ENCODE measurements at regions not wholly inside any gene's neighbourhood (a gene's known extent, or its start where the extent isn't known, plus 50 kb on each side); places are given as distances from the start of the nearest gene placed in this dataset.

DNA sequence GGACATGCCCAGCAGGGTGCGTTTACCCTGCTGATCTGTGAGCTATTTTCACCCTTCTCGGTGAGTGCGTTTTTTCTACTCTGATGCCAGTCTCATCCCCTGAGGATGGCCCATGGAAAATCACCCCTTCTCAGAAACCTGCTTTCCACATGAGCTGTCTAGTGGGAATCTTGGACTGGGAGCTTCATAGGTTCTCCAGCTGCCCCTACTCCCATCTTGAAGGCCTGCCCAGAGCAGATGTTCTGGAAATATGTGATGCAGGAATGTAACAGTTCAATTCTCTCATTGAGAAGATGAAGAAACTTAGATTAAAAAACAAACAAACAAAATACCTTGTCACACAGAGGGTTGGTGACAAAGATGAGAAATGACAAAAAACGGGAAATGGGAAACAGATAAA lies 146.9 kb upstream of the RAB11FIP2 start:
- intact Hi-C loops (cut with DNase I): no loop called here
- DNase-seq (ENCODE audit: low spot score): no peak

DNA sequence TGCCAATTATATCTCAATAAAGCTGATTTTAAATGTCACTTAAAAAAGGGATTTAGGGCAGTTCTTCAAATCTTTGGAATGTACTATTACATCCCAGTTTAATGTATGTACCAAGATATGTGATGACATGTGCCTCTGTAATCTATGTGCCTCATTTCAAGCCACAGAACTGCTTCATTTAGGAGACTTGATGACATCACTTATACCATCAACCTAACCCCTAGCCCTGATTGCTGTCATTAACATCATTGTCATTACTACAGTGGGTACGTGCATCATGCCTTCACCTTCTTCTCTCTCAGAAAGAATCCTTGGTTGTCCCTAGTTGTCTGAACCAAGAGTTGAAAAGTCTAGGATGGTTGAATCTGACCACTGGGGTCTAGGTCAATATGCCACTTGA lies 134.3 kb upstream of the RAB11FIP2 start:
- intact Hi-C loops (cut with DNase I): no loop called here

DNA sequence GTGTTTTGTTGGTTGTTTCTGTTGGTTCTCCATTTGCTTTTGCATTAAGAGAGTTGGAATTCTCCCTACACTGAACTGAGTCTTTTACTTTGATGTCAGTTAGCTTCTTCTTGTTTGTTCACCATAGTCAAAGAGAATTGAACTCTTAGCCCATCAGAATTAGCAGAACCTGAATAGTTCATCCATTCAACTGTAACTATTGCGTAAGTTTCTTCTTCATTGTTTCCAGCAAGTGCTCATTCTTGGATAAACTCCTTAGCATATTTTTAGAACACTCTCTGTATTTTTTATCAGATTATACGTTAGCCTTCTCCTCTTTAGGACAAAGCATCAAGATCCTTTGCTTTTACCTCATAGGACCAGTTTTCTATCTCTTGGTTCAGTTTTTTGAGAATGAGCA lies 128.4 kb upstream of the RAB11FIP2 start:
- DNase-seq (ENCODE audit: low spot score): no peak
- intact Hi-C loops (cut with DNase I): no loop called here

More for the DNA sequence above, 134.3 kb upstream of the RAB11FIP2 start:
- DNase-seq (ENCODE audit: low spot score): no peak

DNA sequence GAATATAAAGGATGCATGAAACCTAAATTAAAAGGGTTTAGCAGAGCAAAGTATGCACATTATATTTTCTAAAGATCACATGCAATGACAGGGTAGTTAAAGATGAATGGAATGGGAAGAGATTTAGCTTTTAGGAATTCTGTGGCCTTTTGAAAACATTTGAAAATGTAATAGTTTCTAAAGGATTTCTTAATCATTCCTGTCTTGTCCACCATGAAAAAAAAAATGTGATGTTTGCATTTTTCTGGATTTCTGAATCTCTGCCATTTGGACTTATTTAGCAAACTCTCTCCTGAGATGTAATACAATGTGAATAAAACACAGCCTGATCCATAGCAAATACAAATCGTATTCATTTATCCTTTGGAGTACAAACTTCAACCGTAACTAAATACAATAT lies 126.6 kb upstream of the RAB11FIP2 start:
- DNase-seq (ENCODE audit: low spot score): no peak
- intact Hi-C loops (cut with DNase I): no loop called here

DNA sequence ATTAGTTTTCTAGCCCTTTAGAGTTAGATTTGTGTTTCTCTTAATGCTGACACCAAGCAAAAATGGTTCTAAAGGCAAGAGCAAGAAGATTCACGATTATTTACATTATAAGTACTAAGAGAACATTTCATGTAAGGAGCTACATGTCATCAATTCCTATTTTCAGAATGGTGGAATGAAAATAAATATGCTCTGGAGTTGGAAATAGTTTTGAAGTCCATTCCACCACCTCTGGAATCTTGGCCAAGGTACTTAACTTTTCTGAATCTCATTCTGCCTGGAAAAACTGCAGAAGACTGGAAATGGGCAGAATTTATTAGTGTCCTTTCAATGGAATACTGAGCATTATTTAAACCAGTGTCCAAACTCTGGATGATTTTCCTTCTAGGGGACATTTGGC lies 125.1 kb upstream of the RAB11FIP2 start:
- no peak for DNase-seq (ENCODE audit: low spot score)
- intact Hi-C loops (cut with DNase I): no loop called here

DNA sequence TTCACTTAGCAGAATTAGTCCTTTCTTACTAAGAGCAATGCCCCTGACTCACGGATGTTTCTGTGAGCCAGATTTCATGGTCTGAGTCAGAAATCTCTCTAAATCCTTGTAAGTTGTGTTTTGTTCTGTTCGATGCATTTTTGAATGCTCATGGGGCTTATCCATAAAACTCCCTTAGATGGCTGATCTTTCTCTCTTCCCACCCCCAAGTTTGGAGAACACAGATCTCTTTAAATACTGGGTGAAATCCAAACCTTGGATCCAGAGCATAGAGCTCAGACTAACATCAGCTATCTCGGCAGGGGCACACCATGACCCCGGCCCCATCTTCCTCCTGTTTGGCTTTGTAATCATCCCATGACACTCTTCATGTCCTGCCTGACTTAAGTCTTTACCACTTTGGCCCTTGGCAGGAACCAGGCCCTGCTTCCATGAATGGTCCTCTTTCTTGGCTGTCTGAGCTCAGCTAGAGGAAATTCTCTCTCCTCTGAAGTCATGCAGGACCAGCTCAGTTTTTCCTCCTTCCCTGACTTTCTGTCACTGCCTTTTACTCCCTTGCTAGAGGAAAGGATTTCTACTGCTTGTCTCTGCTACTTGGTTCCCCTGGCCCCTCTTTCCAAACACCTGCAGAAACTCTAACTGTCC lies 120.4 kb upstream of the RAB11FIP2 start:
- intact Hi-C loops (cut with DNase I): no loop called here
- no peak for DNase-seq (ENCODE audit: low spot score)

DNA sequence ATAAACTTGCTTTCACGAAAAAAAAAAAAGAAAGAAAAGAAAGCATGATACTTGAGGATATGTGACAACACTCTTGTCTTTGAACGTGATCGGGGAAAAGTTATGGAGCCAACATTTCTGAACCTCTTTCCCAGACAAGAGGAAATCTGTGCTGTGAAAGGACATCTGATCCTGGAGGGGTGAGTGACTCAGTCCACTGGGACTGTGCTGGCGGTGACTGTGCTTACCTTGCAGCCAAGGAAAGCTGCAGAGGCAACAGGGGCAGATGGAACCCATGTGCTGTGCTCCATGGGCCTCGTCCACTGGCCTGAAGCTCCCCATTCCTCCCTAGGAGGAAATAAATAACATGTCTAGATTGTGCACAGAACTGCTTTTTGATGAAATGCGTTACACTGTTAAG lies 116.5 kb upstream of the RAB11FIP2 start:
- DNase-seq (ENCODE audit: low spot score): no peak
- intact Hi-C loops (cut with DNase I): no loop called here

DNA sequence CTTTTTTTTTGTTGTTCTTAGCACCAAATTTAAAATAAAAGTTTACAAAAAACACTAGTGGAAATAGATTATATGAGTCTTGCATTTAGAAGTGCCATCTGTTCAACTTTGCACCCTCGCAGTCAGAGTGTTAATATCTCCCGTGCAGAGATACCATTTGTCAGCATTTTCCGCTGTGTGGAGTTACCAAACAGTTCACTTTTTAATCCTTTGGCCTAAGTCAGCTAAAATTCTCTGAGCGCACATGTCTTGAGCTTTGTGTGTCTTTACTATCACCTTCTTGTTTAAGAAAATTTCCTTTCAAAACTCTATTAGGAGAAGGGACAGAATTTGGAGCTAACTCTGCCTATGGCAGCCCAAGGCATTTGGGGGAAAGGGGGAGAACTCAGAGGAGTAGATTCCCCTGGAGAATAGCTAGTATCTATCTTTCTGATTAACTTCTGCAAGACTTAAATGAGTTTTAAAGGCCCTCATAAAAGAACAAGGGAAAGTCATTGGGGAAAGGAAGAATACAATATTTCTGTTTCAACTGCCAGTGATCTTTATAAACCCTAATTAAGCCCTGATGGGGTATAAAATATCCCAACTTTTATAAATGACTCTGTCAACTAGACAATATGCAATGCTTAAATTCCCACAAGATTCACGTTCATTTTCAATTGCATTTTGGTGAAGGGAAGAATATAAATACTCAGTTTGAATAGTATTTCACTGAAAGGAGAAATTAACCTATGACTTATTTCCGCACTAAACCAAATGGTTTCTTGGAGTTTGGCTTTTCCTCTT lies 114.9 kb upstream of the RAB11FIP2 start:
- intact Hi-C loops (cut with DNase I): no loop called here
- DNase-seq (ENCODE audit: low spot score): no peak

DNA sequence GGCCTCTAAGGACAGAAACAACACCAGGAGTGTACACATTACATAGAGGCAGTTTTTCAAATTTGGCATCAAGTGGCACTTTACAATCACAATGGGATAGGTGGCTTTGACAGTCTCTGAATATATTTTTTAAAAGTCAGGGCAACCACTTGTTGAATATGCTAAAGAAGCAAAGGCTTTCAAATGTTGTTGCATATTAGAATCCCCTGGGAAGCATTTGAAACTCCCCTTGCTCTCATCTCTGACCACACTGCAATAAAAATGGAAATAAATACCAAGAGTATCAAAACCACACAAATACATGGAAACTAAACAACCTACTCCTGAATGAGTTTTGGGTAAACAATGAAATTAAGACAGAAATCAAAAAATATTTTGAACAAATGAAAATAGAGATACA lies 106.5 kb upstream of the RAB11FIP2 start:
- intact Hi-C loops (cut with DNase I): no loop called here
- DNase-seq (ENCODE audit: low spot score): no peak

DNA sequence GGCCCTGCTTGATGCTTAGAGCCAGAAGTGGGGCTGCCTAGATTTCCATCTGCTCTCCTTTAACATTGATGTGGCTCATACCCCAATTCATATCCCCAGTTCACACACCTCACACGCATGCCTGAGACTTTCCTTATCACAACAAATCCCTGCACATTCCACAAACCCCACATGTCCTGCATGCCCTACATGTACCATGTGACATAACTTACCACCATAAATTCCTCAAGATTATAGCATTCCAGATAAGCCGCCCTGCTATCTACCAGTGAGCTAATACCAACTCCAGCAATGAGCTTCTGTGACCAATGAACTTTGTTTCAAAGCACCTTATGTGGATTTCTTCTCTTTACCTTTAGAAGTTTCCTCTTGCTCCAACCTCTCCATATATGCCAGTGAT lies 104.7 kb upstream of the RAB11FIP2 start:
- intact Hi-C loops (cut with DNase I): no loop called here
- DNase-seq (ENCODE audit: low spot score): no peak

DNA sequence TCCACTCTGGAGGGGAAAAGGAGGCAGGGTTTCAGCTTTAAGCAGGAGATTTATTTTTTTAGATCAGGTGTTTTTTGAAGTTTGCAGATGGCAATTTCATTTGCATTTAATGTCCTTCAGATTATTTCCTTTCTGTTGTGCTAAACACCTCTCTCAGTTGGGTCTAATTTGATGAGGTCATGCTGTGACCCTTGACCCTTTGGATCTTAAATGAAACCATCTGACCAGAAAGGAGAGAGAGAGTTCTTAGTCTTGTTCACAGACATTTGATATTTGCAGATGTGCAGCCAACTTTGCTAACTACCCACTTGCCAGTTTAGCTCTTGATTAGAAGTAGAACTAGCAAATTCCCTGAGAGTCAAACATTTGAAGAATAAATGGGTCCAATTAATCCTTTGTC lies 101.5 kb upstream of the RAB11FIP2 start:
- DNase-seq (ENCODE audit: low spot score): no peak
- intact Hi-C loops (cut with DNase I): no loop called here

DNA sequence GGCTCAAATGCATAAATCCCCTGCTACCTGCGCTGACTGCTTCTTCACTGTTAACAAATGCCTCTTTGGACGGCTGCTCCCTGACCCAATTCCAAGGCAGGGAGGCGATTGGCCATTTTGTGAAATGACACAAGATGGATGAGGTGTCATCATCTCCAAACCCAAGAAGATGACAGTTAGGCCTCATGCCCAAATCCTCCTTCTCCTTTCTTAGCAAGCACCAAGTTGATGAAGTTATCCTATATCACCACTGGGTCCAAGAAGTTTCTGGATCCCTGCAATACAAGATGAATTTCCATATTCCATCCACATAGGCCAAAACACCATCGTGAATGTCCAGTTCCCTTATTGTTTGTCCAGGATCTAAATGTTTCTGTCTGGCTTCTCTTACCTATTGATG lies 98.5 kb upstream of the RAB11FIP2 start:
- intact Hi-C loops (cut with DNase I): no loop called here
- no peak for DNase-seq (ENCODE audit: low spot score)

DNA sequence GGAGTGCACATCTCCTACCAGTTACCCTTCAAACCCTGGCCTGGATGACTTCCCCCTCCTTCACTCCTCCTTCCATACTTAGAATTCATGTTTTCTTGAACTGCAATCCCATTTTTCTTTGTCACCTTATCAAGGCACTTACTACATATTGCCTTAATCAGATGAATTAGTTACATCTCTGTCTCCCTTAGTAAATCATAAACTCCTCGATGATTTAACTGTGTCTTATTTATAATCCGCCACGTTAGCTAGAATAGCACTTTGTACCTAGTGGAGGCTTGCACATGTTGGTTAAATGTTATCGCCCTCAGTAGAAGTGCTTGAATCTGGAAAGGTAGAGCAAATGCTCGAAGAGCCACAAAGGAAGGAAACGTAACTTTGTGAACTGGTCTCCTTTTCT lies 94.7 kb upstream of the RAB11FIP2 start:
- intact Hi-C loops (cut with DNase I): no loop called here
- DNase-seq (ENCODE audit: low spot score): no peak

DNA sequence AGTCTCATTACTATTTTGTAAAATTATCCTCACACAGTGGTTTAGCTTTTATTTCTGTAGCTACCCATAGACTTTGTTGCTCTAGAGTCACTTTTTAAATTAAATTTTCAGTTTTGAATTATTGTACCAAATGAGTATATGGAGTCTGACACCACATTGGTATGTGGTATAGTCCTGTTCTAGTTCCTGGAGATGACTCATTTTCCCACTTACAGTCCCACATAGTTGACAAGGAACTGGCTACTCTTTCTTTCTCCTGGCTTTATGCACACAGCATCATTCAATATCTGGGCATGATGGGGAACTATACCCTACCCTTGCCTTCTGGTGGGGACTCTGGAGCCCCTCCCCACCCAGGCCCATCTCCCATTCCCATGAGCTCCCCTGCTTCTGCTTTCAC lies 92.6 kb upstream of the RAB11FIP2 start:
- DNase-seq (ENCODE audit: low spot score): no peak
- intact Hi-C loops (cut with DNase I): no loop called here

DNA sequence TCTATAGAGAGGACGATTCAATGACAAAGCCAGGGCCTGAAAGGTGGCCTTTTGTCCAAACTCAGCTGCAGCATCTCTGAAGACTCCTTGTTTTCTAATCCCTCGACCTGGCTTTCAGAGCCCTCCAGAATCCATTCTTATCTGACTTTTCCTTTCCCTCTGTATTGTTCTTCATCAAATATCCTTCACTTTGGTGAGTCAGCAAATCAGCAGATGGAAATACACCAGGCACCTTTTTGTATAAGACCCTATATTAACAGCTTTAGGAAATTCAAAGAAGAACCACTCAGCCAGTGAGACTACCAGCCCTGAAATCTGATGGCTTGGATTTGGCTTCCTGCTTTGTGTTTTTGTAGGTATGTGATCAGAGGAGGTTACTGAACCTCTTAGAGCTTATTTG lies 81.9 kb upstream of the RAB11FIP2 start:
- no peak for DNase-seq (ENCODE audit: low spot score)
- intact Hi-C loops (cut with DNase I): no loop called here

DNA sequence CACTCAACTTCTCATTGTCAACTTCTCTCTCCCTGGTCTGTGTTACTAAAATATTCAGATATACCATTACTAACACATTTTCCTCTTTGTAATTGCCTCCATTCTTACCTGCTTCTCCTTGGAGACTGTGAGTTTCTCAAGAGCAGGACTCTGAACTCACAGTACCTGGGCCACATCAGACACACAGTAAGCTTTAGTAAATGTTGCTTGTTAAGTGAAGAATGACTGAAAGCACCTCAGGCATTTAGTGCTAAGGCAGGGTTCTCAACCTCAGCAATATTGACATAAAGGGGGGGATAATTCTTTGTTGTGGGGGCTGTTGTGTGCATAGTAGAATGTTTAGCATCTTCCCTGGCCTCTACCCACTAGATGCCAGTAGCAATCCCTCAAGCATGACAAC lies 72.0 kb upstream of the RAB11FIP2 start:
- intact Hi-C loops (cut with DNase I): no loop called here

DNA sequence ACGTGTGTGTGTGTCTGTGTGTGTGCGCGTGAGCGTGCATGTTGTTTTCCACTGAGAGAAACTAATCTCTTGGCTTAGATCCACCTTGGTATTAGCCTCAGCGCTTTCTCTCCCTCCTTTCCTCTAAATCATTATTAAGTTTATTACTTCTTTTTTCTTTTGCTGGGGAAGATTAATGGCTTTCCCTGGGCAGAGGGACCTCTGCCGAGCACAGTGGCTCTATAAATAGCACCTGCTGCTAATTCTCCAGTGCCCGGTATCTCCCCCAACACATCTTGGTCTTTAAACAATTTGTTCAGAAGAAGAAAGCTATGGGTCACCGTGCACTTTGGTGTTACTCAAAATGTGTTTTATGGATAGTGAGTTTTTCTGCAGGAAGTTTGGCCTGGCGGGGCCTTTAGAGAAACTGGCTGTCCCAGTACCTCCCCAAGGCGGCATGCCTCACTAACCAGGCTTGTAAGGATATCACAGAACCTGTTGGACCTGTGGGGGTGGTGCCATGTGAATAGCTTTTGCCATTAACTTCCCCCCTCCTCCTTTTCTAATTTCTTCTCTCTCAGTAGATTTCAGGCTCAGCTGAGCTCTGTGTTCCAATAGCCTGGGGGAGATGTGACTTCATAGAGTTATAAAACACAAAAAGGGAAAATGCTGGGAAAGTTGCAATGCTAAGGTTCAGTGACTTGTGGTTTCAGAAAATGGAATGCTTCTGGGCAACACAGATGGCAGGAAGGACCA lies 70.1 kb upstream of the RAB11FIP2 start:
- no peak for DNase-seq (ENCODE audit: low spot score)
- intact Hi-C loops (cut with DNase I): no loop called here

More for the DNA sequence above, 72.0 kb upstream of the RAB11FIP2 start:
- no peak for DNase-seq (ENCODE audit: low spot score)

DNA sequence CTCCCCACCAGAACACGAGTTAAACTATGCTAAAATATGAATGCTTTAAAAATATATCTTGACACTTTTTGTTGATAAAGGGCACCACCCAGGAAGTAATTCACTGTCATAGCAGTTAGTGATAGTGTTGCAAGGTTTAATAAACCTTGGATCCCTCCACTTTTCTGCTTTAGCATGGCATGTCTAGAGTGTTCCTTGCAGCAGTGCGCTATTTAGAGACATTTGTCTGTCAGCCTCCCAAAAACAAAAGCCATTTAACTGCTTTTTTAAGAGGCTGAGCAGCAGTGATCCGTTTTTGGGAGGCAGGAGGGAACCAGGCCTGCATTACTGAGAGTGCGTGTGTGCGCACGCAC lies 69.6 kb upstream of the RAB11FIP2 start:
- intact Hi-C loops (cut with DNase I): no loop called here

DNA sequence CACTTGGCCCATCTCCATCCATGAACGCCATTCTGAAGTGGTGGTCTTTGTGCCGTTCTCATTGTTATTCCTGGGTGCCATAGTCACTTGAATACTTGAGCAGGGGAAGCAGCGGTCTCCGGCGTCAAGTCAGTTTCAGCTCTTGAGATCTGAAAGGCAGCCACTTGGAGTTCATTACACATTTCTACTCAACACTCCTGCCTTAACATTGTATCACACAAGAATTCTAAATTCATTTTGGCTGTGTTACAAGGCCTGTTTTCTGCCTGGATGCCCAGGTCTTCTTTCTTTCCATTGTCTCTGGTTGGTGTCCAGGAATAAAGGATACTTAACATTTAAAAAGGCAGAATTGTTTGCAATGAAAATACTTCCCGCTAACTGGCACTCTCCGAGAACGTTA lies 69.0 kb upstream of the RAB11FIP2 start:
- no peak for DNase-seq (ENCODE audit: low spot score)
- intact Hi-C loops (cut with DNase I): no loop called here

More for the DNA sequence above, 69.6 kb upstream of the RAB11FIP2 start:
- DNase-seq (ENCODE audit: low spot score): no peak

DNA sequence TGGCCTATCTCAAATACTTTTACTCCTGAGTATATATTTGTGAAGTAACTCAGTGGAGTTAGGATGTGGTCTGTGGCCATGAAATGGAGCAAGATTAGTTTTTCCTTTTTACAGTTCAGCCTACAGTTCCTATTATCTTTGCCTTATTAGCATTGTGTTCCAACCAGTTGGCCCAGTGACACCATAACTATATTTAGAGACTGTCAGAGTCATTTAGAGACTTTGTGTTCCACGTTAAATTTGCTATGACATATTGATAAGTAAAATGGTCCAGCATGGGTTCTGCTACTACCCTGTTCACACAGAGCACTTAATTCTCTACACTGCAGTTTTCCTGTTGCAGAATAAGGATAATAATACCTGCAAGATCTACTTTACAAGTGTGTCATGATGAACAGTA lies 68.3 kb upstream of the RAB11FIP2 start:
- DNase-seq (ENCODE audit: low spot score): no peak
- intact Hi-C loops (cut with DNase I): no loop called here

DNA sequence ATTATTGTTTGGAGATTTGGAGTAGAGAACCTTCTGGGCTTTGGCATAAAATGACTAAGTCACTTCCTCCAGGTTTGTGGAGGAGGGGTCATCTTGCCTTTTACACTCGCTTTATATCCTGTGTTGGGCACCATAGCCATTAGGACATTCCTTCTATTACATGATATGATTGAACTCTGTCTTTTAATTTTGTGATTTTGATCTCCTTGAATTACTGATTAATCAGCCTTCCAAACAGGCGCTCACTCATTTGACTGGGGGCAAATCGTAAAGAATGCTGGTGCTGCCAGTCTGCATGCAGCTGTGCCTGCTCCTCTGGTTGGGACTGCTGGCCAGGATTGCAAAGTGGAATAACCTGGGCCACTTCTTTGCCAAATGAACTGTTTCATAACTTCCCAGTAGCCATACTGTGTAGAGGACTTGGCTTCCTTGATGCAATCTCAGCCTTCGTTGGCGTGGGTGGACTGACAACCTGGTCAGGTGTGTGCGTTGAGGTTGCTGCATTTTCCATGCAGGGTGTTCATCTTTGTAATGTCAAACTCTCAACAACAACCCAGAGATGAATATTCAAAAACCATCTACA lies 65.9 kb upstream of the RAB11FIP2 start:
- no peak for DNase-seq (ENCODE audit: low spot score)
- intact Hi-C loops (cut with DNase I): no loop called here
